OCI-LY3 (cell line): ENCODE measurements at regions not wholly inside any gene's neighbourhood (a gene's known extent, or its start where the extent isn't known, plus 50 kb on each side); places are given as distances from the start of the nearest gene placed in this dataset.

Experiments used
- H2AFZ ChIP-seq: fragments of 200-600, 300-600 bp; shearing (Covaris generic); 2 replicates; pipeline ENCODE4 v1.6.0; 2014; ENCODE audit warnings: antibody characterized with exemption, low read depth, low read length
- H3K27ac ChIP-seq: fragments of 200-600, 300-600 bp; sonication (generic); 2 replicates; pipeline ENCODE4 v1.5.1; 2014; ENCODE audit warnings: mild to moderate bottlenecking, low read length, moderate library complexity, mixed read lengths
- H3K27me3 ChIP-seq: fragments of 200-600, 300-600 bp; sonication (generic); 2 replicates; pipeline ENCODE4 v1.6.1; 2014; ENCODE audit warnings: low read depth, low read length, mixed read lengths
- H3K36me3 ChIP-seq: fragments of 200-600, 300-600 bp; sonication (generic); replicated peaks from 2 replicates; pipeline ENCODE3; 2014; ENCODE audit warnings: low read depth, low read length, mixed read lengths
- H3K4me1 ChIP-seq: fragments of 300-600, 200-600 bp; sonication (generic); 2 replicates; pipeline ENCODE4 v1.6.1; 2014; ENCODE audit warnings: low read length, mixed read lengths
- H3K4me2 ChIP-seq: fragments of 200-600, 300-600 bp; sonication (generic); 2 replicates; pipeline ENCODE4 v1.6.1; 2014; ENCODE audit warnings: low read length, mixed read lengths
- H3K4me3 ChIP-seq: fragments of 300-600, 200-600 bp; sonication (generic); 2 replicates; pipeline ENCODE4 v1.5.1; 2014; ENCODE audit warnings: antibody characterized with exemption, mild to moderate bottlenecking, low read length, moderate library complexity
- H3K79me2 ChIP-seq: fragments of 300-600, 200-600 bp; shearing (Covaris generic); 2 replicates; pipeline ENCODE4 v1.6.1; 2014; ENCODE audit warnings: mild to moderate bottlenecking, low read length, mixed read lengths
- H3K9ac ChIP-seq: fragments of 300-600, 200-600 bp; shearing (Covaris generic); 2 replicates; pipeline ENCODE4 v1.6.0; 2014; ENCODE audit warnings: mild to moderate bottlenecking, low read length, moderate library complexity
- H3K9me3 ChIP-seq: fragments of 200-600, 300-600 bp; shearing (Covaris generic); 2 replicates; pipeline ENCODE4 v1.6.1; 2014; ENCODE audit warnings: low read length, mixed read lengths; ENCODE audit not compliant: insufficient read depth
- H4K20me1 ChIP-seq: fragments of 200-600, 300-600 bp; sonication (generic); 2 replicates; pipeline ENCODE4 v1.6.1; 2016; ENCODE audit warnings: low read length, mixed read lengths; ENCODE audit not compliant: insufficient read depth
- CTCF ChIP-seq: fragments of 200-600, 300-600 bp; sonication (generic); IDR thresholded peaks from 2 replicates; pipeline ENCODE4 v1.5.1; 2014; ENCODE audit warnings: antibody characterized with exemption, low read length, low read depth
- EZH2phosphoT487 ChIP-seq: fragments of 200-600 bp; shearing (Covaris generic); IDR thresholded peaks from 2 replicates; pipeline ENCODE4 v1.6.1; 2018; ENCODE audit warnings: antibody characterized with exemption, mixed run types, low read depth

GRCh38 chr10:108787932-108788331 lies 1135.4 kb downstream of the XPNPEP1 start:
- Histone ChIP-seq H3K9ac (peak overlapping the region; percentile 79), H4K20me1 (no peaks in the 10 kb centered on the region), H3K4me3 (peak overlapping the region; percentile 48), H3K9me3 (peaks cover 20% of the 10 kb centered on the region; the same call in 1 of the 2 replicates), H3K36me3 (peaks cover 39% of the 10 kb centered on the region), H3K27me3 (no peaks in the 10 kb centered on the region), H3K79me2 (no peaks in the 10 kb centered on the region), H3K4me2 (peak overlapping the region; percentile 73), H2AFZ (no peak overlapping the region), H3K4me1 (peaks cover 76% of the 10 kb centered on the region), H3K27ac (peak overlapping the region; percentile 99)
- TF ChIP-seq CTCF (no peak), EZH2phosphoT487 (no peak)

- no peaks in the 10 kb centered on the region for H3K79me2 ChIP-seq
- H3K4me2 ChIP-seq, result no peak overlapping the region
- peaks cover 20% of the 10 kb centered on the region; the same call in 1 of the 2 replicates for H3K9me3 ChIP-seq
- no peaks in the 10 kb centered on the region for H4K20me1 ChIP-seq
- H2AFZ ChIP-seq, result no peak overlapping the region
- no peak for TF ChIP-seq EZH2phosphoT487
- no peak for TF ChIP-seq CTCF
- H3K9ac ChIP-seq, result no peak overlapping the region
- H3K4me1 ChIP-seq, result peaks cover 50% of the 10 kb centered on the region
- no peak overlapping the region for H3K4me3 ChIP-seq
- no peaks in the 10 kb centered on the region for H3K27me3 ChIP-seq
- H3K36me3 ChIP-seq, result peaks cover 39% of the 10 kb centered on the region
- H3K27ac ChIP-seq, result no peak overlapping the region
Observed at GRCh38 chr10:108785011-108785410, 1138.3 kb downstream of the XPNPEP1 start.

- no peak for TF ChIP-seq CTCF
- no peak for TF ChIP-seq EZH2phosphoT487
- Histone ChIP-seq H3K9ac (no peak overlapping the region), H4K20me1 (no peaks in the 10 kb centered on the region), H3K4me1 (peaks cover 45% of the 10 kb centered on the region), H3K79me2 (no peaks in the 10 kb centered on the region), H3K27ac (no peak overlapping the region; the same call in 1 of the 2 replicates), H3K36me3 (peaks cover 39% of the 10 kb centered on the region), H3K9me3 (peaks cover 20% of the 10 kb centered on the region; the same call in 1 of the 2 replicates), H3K4me3 (no peak overlapping the region), H3K4me2 (no peak overlapping the region), H3K27me3 (no peaks in the 10 kb centered on the region), H2AFZ (no peak overlapping the region)
Observed at GRCh38 chr10:108784534-108784933, 1138.8 kb downstream of the XPNPEP1 start.

DNA sequence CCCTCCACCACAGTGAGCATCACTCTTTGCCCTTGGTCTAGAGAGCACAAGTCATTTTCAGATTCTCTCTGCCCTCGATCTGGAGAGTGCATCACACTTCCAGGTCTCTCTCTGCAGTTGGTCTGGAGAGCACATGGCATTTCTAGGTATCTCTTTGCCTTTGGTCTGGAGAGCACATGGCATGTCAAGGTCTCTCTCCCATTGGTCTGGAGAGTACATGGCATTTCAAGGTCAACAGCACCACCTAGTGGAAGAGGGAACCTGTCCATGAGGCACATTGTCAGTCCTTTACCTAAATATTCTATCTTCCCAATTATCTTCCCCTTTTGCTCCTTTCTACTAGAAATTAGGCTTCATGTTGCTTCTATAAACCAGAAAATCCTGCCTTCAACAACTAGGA lies 1139.4 kb downstream of the XPNPEP1 start:
- H2AFZ ChIP-seq, result no peak overlapping the region
- no peaks in the 10 kb centered on the region for H3K79me2 ChIP-seq
- TF ChIP-seq EZH2phosphoT487 (no peak), CTCF (peak; percentile 67)
- H3K9me3 ChIP-seq, result peaks cover 20% of the 10 kb centered on the region; the same call in 1 of the 2 replicates
- peaks cover 39% of the 10 kb centered on the region for H3K36me3 ChIP-seq
- no peak overlapping the region for H3K9ac ChIP-seq
- no peaks in the 10 kb centered on the region for H4K20me1 ChIP-seq
- no peak overlapping the region for H3K4me2 ChIP-seq
- peaks cover 39% of the 10 kb centered on the region for H3K4me1 ChIP-seq
- no peak overlapping the region for H3K4me3 ChIP-seq
- H3K27ac ChIP-seq, result no peak overlapping the region; the same call in 1 of the 2 replicates
- H3K27me3 ChIP-seq, result no peaks in the 10 kb centered on the region
